ENCODE measurements at regions not wholly inside any gene's neighbourhood (a gene's known extent, or its start where the extent isn't known, plus 50 kb on each side); places are given as distances from the start of the nearest gene placed in this dataset.

DNA sequence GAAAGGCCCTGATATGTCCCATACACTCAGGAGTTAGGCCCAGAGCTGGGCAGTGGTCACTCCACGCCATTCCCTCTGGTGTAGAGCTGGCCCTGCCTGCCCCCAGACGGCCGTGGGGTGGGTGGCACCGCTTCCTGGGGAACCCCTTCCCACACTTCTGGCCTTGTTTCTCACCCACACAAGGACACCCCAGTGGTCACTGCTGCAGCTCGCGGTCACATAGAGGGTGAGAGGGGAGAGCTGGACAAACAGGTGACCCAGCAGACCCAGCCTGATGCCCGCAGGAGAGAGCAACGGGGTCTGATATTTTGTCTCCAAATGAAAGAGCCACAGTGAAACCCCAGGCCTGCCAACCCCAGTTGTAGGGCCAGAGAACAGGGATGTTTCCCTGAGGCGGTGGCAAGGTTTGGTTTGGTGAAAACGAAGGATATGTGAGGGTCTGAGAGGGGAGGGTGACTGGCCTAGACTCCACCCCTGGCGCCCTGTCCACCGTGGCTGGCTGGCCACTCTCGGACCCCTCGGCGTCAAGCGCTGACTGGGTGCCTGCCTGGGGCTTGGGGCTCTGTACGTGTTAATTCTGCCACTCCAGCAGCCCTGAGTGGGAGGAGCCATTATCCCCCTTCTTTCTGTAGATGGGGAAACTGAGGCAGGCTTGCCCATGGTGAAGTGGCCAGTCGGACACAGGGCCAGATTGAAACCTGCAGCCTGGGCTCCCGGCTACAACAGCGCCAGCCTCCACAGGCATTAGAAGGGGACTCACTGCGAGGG, 71.0 kb upstream of the PPARA start:
- DNase-seq: no peak

DNA sequence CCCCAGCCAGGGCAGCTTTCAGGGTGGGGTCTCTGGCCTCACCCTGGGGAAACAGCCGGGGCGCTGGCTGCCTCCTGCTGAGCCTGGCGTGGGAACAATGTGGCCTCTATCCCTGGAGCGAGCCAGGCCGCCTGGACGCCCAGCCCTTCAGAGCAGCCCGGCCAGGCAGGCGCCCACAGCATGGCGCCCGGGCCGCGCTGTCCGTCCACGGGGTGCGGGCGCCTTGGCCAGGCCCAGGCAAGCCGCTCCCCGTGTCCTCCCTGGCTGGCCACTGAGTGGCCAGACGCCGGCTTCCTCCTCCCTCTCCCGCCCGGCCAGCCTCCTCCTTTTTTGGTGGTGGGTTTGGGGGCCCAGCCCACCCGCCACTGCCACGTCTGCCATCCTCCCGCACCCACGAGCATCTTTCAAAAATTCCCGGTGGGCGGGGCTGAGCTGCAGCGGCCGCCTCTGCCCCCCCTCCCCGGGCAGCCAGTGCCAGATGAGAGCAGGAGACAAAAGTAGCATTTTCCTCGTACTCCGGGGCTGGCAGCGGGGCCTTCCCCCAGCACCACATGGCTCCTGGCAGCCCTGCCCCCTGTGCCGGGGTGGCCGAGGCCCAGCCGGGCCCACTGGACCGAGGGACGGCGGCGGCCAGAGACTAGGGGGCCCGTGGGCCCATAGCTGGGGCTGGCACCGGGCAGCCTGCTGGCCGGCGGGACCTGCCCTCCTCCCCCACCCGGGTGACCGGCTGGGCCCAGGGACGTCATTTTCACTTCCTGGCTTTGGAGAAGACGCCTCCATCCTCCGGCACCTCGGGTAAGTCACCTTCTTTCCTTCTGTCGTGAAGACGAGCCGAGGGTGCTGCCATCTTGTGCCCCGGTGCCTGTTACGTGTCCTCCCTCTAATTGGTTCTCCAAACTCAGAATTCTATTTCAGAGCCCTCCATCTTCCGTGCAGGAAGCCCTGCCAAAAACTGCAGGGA, 70.2 kb upstream of the PPARA start:
- no peak for DNase-seq

DNA sequence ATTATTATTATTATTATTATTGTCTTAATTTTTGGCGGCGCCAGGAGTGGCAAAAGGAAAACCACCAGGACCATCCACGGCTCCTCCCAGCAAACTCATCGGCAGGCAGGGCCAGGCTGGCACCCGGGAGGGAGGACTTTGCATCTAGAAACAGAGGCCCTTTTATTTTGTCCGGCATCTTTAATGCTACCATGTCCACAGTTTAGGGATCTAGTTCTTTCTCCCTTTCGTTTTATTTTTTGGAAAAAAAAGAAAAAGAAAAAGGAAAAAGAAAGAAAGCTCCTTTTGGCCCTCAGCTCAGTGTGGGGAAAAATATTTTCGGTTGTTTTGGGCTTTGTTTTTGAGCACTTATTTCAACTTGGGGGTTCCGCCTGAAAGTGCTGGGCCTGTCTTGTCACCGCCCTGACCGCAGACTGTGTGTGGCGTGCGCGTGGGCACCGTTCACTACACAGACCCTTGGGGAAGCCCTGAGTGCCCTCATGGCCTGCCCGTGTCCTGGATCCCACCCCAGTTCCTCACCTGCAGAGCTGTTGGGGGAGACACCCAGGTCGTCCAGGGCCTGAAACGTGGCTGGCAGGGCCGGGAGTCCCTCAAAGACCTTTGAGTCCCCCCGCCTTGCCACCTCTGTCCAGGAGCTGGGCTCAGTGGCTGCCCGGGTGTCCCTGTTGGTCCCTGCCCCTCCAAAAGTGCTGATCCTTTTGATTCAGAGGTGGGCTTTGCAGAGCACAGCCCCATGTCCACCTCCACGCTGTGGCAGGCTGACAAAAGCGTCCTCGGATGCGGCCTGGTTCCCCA, 69.1 kb upstream of the PPARA start:
- no peak for DNase-seq

DNA sequence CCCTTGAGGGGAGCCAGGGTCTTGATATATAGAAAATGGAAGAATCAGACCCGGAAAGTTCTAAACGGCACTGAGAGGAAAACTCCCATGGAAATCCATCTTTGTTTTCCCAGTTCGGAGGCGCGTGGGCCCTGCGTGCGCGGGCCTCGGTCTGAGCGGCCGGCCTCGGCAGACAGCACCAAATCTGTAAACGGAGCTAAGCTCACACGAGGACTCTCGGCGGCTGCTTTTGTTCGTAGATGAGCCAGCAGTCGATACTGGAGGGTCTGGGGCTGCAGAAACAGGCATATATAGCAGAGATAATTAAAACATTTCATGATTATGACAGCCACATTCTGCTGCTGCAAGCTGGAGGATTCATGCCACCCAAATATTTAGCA, 68.5 kb upstream of the PPARA start:
- DNase-seq: no peak

DNA sequence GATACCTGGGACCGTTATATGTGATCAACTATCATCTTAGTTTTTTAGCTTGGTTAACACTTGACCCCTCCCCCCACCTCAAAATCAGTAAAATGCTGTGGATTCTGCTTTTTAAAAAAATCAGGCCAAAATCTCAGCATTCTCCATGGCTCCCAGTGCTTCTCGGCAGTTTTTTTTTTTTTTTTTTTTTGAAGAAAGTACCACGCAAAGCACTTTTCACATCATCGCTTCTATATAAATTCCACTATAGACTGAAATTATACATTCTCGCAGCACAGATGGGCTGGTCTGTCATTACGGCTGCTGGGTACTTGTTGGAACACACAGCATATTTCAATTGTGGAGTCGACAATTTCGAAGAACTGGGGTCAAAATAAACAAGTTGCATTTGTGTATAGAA, 67.7 kb upstream of the PPARA start:
- DNase-seq: no peak

DNA sequence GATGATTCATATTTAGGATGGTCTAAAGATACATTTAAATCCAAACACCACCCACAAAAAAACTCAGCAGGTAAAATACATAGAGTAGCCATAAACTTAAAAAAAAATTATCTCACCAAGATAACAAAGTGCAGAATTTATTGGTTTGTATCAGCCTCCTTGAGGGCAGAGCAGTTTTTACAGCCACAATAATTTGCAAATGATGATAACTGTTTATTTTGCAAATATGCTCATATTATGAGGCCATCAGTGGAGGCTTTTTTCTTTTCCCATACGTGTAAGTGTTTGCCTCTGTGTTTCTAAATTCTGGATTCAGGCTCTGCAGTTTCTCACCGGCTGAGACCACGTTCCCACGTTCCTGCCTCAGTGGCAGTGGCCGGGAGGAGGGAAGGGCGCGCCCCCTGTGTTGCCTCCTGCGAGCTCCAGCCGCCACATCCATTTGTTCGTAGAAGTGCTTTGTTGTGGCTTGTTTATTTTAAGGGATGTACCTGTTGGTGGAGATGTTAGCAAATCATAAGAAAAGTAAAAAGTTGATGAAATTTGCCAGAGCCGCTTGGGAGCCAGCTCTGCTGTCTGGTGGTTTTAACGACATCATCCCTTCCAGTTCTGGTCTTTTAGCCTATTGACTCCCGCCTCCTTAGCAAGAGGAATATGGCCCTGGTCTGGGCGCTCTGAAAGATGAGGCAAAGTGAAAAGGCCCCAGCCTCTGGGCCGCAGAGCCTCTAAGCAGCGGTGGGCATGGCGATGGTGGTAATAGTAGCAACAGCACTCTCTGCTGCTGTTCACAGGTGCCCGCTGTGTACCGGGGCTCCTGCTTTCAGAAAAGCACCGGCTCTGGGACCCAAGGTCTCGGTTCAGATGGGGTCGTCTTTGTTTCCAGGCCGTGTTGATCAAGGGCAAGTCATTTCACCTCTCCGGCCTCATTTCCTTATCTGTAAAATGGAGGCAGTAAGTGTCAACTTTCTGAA, 66.7 kb upstream of the PPARA start:
- no peak for DNase-seq

DNA sequence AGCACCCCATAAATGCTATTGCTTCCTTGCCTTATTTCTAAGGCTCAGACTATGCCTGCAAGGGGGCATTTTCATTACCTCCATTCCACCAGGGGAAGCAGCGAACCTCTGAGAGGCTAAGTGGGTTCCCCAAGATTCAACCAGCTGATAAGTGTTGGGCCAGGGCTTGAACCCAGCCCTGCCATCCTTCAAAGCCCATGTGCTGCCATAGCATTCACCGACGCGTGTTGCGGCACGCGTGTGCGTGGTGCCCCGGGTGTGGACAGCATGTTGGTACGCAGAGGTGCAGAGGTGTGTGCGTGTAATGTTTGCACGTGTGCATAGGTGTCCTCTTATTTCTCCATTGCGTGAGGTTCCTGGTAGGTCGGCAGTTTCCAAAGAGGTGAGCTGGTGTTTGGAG, 66.0 kb upstream of the PPARA start:
- DNase-seq: no peak

DNA sequence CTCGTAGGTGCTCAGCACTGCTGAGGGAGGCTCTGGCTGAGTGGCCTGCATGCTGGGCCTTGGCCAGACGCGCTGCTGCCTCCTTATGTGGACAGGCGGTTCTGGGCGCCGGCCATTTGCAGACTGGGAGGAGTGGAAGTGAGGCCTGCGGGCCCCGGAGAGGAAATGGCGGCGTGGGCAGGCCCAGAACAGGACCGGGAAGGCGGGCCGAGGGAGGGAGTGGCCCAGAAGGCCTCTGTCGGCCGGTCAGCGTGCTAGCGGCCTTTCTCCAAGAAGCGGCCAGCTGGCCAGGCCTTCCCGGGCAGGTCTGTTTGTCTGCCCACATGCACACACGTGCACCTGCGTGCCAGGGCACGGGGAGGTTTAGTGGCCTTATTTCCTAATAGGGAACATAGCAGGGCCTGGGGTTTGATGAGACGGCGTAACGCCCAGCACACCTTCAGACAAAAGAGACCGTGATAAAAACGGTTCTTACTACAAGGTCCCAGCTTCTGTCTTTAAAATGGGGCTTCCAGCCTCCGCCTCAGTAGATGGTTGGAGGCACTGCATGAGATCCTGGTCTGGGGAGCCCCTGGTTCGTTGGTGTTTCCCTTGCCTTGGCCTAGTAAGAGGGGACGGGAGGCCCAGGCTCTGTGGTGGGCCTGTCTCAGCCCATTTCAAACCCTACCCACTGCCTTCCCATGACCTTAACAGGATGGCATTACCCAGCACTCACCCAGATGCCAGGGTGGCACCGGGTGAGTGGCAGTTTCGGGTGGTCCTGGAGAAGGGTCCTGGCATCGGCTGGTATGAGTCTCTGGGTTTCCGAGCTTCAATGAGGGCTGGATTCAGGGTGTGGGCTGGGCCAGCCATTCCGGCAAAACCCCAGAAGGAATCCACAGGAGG, 65.1 kb upstream of the PPARA start:
- DNase-seq: no peak

DNA sequence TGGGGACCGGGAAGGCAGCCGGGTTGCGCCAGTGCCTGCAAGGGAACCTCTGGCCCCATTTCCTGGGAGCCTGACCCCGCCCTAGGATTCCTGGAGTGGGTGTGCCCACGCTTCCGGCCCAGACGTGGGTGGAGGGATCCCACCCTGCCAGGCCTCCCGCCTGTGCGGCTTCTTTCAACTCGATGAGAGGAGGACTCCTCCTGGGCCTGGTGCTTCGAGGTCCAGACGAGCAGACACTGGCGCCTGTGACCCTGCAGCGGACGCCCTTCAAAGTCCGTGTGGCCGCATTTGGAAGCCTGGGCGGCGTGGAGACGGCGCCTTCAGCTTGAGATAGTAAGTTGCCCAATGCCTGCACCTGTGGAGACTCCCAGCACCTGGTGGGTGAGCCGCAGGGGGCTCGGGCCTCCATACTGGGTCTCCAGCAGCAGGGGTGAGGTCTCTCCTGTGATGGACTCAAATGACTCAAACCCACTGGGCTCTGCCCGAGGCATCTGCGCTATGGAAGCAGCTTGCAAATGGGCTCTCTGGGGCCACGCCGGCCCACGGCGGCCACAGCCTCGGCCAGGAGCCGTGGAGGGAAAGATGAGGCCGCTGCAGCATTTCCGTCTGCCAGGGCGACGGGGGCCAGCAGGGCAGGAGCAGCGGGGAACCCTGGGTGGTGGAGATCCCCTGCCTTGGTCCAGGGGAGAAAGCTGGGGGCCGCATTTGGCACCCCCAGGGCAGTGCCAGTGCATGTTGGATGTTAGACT, 64.3 kb upstream of the PPARA start:
- no peak for DNase-seq

DNA sequence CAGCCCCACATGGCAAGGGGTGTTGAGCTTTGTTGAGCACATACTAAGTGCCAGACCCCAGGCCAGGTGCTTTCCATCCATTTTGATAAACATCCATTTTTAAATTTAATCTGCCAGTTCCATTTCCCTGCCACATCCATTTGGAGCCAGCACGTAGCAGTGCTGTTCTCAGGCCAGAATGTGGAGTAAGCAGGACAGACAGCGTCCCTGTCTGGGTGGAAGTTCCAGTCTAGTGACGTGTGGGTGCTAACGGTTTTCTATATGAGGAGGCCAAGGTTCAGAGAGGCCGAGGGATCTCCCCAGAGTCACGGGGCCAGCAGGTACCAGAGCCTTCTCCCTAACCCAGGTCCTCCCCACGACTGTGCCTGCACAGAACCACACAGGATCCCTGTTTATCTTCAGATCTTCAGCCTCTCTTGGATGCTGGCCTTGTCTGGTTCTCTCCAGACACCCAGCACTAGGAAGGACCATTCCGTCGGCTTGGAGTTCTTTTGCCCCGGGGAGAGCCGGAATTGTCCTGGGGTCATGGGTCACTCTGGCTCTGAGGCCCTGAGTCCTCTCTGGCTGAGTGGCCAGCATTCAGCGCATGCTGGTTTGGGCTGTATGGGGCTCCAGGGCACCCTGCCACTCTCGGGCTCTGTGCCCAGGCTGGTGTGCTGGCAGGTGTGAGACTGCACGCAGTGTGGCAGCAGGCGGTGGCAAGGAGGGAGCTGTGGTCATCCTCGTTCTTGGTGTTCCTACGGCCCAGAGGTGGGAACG, 63.6 kb upstream of the PPARA start:
- DNase-seq: no peak

DNA sequence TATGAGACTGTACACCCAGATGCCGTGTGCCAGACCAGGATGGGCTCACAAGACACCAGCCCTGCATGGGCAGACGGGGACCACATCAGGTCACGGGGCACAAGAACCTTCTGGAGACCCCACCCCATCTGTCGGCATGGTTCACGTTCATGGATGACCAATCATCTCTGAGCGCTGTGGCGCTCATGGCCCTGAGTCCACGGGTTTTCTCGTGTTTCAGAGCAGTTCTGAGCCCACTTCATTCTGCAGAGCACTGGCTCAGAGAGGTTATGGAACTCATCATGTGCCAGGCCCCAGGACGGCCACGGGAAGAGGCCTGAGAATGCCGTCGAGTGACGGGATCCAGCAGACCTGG, 63.0 kb upstream of the PPARA start:
- no peak for DNase-seq

DNA sequence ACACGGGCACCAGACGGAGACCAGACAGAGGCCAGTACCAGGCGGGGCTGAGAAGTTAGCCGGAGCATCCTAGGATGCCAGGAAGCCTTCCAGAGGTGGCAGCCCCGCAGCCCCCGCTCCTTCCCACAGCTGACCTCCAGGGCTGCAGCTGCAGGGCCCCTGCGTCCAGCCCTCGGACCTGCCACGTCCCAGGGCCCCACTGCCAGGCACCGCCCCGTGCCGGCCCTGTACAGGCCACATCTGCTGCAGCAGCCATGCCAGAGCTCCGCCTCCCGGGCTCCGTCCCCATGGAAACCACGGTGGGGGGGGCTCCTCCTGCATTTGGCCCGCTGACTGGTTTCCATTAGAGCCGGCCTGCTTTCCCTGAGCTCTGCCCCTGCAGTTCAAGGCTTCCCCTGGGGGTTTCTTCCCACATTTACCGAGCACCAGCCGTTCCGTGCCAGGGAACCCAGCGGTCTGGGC, 62.5 kb upstream of the PPARA start:
- peak; percentile 98 for DNase-seq

DNA sequence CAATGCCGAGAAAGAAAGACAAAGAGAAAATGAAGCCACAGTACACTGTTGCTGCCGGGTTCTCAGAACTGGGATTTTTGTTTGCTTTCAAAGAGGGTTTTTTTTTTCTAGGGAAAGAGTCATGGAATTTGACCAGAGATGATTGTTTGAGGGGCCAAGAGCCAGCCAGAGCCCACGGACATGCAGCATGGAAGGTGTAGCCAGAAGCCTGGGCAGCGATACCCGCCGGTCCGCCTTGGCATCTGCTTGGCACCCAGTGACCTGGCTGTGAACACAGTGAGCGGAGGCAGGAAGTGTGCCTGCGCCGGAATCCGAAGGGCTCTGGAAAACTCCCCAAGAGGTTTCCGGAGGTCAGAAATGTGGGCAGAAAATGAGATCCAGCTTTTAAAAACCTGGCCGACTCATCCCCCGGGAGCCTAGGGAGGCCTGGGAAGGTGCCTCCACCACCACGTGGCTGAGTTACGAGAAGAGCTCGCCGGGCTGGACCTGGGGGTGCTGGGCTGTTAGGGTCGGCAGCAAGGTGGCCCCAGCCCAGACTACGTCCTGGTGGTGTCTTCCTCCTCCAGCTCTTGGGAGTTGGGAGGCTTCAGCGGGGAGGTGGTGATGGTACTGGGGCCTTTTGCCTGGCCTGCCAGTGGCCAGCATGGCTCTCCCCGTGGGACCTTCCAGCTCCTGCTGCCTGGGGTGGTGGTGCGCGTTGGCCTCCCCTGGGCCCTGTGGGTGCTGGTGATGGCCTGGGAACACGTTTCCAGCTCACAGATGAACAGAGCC, 61.6 kb upstream of the PPARA start:
- DNase-seq: no peak

DNA sequence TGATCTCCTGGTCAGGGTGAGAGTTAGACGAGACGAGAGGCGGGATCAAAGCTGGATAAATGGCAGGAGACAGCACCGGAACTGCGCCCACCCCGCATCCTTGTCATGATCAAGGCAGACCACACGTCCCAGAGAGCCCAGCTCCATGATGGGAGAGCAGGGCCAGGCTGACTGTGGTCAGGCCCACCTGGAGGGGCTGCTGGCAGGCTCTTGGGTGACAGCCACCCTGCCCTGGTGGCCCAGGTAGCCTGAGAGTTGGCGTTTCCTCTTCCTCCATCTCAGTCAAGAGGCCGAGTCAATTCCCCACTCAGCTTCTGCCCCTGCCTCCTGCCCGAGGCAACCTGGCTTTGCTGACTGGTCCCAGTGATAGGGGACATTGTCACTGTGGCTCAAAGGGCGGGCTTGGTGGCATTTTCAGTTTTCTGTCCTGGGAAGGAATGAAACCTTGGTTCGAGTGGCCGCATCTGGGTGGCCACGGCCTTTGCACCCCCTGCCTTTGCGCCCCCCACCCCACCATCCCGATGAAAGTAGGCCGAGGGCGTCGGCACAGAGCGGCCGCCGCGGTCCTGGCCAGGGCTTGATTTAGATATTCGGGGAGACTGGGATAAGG, 60.8 kb upstream of the PPARA start:
- DNase-seq: no peak

DNA sequence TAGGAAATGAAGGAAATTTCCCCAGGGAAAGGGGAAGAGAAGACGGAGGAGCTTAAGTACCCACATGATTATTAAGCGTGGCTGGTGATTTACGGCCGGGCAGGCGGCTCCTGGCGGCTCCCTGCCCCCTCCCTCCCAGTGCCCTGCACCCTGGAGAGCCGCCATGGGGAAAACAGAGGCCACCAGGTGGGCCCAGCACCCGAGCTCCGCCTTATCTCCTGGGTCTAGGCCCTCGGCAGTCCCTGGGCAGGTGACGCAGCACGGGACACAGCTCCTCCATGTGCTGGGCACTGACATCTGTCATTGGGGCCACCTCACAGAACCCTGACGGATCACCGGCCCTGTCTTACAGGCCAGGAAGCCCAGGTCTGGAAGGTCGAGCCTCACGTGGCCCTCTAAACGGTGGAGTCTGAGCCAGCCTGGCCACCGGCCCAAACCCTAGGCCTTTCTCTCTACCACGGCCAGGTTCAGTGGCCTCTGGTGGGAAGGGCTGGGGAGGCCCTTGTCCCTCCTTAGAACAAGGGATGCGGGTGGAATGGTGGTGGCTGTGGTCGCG, 60.2 kb upstream of the PPARA start:
- DNase-seq: no peak

DNA sequence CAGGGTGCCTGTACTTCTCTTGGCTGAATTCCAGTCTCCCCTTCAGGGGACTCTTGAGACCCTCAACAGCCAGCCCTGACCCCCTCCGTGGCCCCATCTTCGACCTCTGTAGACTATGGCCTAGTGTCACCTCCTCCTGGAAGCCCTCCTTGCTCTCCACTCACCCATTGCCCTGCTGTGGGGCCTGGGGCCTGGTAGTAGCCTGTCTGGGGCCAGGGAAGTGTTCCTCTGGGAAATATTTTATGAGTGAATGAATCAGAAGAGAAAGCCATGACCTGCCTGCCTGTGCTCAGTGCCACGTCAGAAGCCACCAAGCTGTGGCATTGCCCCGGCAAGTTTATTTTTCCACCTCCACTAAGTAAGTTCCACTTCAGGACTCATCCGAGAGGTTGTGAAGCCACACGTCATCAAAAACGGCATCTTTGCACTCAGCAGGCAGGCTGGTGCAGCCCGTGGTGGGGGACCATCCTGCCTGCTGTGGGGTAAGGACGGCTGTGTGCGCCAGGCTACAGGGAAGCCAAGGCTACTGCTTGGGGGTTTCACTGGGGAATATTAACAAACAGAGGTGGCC, 59.6 kb upstream of the PPARA start:
- DNase-seq: no peak

DNA sequence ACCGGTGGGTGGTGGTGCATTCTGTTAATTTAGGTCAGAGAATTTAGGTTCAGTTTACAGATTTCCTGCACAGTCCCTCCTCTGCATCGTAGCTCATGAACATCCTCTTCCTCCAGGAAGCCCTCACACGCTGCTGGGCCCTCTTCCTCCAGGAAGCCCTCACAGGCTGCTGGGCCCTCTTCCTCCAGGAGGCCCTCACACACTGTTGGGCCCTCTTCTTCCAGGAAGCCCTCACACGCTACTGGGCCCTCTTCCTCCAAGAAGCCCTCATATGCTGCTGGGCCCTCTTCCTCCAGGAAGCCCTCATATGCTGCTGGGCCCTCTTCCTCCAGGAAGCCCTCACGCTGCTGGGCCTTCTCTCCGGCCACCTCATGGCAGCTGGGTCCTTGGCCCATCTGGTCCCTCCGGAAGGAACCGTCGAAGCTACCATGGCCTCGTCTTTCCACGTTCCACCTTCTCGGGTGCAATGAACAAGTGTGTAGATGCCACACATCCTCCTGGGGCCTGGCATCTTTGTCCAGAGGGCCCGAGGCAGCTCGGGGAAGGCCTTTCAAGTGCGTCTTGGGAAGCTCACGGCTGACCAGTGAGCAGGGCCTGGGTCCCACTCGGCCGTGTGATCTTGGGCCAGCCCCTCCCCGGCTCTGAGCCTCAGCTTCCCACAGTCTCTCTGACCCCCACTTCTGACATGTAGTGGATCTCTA, 58.9 kb upstream of the PPARA start:
- no peak for DNase-seq
